Right lobe of liver (tissue), 6 donors: ENCODE measurements at regions not wholly inside any gene's neighbourhood (a gene's known extent, or its start where the extent isn't known, plus 50 kb on each side); places are given as distances from the start of the nearest gene placed in this dataset.

Experiments
- ATAC-seq, 4 donors: fragments of 200-7000 bp; cut with Tn5 transposase; one replicate each; pipeline ENCODE4 v1.9.1; 2020; ENCODE audit warnings: mild to moderate bottlenecking in 4 of 4, moderate library complexity in 4 of 4
- DNase-seq, 3 donors: peaks; one replicate each; pipeline ENCODE4 v3.0.0-alpha.2; 2020
- H3K27ac ChIP-seq, 3 donors: fragments of 200-600 bp; one replicate each; pipeline ENCODE4 v1.8.0; 2022
- H3K27me3 ChIP-seq, 2 donors: fragments of 200-600 bp; one replicate each; pipeline ENCODE4 v1.8.0; 2022
- H3K36me3 ChIP-seq, 4 donors: fragments of 200-600 bp; sonication (generic) in 1 of 4; one replicate each; pipeline versions ENCODE4 v1.5.1 to v1.8.0; 2017 to 2022; ENCODE audit warnings: control low read depth in 1 of 4
- H3K4me1 ChIP-seq, 4 donors: fragments of 200-600 bp; sonication (generic) in 1 of 4; one replicate each; pipeline versions ENCODE4 v1.5.1 to v1.8.0; 2017 to 2022; ENCODE audit warnings: control low read depth in 1 of 4
- H3K4me3 ChIP-seq, 3 donors: fragments of 200-600 bp; one replicate each; pipeline ENCODE4 v1.8.0; 2022
- H3K9me3 ChIP-seq, 4 donors: fragments of 200-600 bp; sonication (generic) in 1 of 4; one replicate each; pipeline versions ENCODE4 v1.5.1 to v1.8.0; 2017 to 2022; ENCODE audit warnings: control low read depth in 1 of 4
- POLR2A ChIP-seq: fragments of 450-650 bp; IDR thresholded peaks from one replicate; pipeline ENCODE4 v1.6.1; 2017; ENCODE audit warnings: antibody characterized with exemption, mild to moderate bottlenecking
- WGBS: methylation state at CpG from one replicate; pipeline ENCODE4 v1.1.6; 2018; ENCODE audit warnings: low coverage, low lambda C conversion rate; ENCODE audit not compliant: insufficient coverage; ENCODE audit errors: missing lambda C conversion rate; 5-methylcytosine and 5-hydroxymethylcytosine counted together
- intact Hi-C, 2 donors: fragments of 100-400 bp; cut with DNase I; formaldehyde crosslinking; loops; one replicate each; pipeline versions ENCODE4 v1.11.2 to v1.14.1; 2022
- small RNA-seq, 2 experiments: library from RNA; depleted of rRNA; stranded (forward); fragments of <200 nt; gene quantifications; one replicate each; pipeline ENCODE3, GENCODE V24; 2016
- TF ChIP-seq, protein P1 (sequence below), 4 donors: fragments of 200-600 bp in 3 of 4; fragments of 450-650 bp in 1 of 4; IDR thresholded peaks; one replicate each; pipeline versions ENCODE4 v1.5.1 to v1.8.0; 2016 to 2022; ENCODE audit warnings: antibody characterized with exemption in 4 of 4, mild to moderate bottlenecking in 2 of 4
- donor health status: DM: no; HTN: yes; CAD: no.
- donor health status: DM: no; HTN: no; CAD: no.
- donor health status: DM: no; HTN: no; CAD: no.
- donor health status: DM: no; HTN: yes; CAD: no.
- donor health status: DM: no; HTN: yes; CAD: no.

DNA sequence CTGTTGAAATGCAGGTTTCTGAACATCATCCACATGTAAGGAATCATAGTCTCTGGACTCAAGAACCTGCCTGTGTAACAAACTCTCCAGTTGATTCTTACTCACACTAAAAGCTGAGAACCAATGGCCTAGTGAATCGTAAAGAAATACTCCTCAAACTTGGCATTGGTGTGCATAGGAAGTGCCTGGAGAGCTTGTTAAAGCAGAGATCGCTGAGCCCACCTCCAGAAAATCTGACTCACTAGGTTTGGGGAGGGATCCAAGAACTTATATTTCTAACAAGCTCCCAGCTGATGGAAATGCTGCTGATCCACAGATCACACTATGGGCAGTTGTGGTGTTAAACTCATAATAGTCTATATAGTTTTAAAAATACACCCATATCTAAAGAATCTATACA is 55.8 kb upstream of the LMCD1 start:
- DNase-seq (no peak), ATAC-seq (no peak)
- intact Hi-C loops: no loop called here
- Histone ChIP-seq H3K9me3 (peaks cover 0 to 3% (median 0%) of the 10 kb centered on the region in 4 donors), H3K27ac (no peak overlapping the region), H3K4me3 (no peak overlapping the region), H3K27me3 (no peaks in the 10 kb centered on the region), H3K36me3 (no peaks in the 10 kb centered on the region), H3K4me1 (peaks cover 0 to 19% (median 8%) of the 10 kb centered on the region in 4 donors)
- WGBS: 72% methylated on average over 2 of the region's 2 CpGs
- TF ChIP-seq, protein P1, sequence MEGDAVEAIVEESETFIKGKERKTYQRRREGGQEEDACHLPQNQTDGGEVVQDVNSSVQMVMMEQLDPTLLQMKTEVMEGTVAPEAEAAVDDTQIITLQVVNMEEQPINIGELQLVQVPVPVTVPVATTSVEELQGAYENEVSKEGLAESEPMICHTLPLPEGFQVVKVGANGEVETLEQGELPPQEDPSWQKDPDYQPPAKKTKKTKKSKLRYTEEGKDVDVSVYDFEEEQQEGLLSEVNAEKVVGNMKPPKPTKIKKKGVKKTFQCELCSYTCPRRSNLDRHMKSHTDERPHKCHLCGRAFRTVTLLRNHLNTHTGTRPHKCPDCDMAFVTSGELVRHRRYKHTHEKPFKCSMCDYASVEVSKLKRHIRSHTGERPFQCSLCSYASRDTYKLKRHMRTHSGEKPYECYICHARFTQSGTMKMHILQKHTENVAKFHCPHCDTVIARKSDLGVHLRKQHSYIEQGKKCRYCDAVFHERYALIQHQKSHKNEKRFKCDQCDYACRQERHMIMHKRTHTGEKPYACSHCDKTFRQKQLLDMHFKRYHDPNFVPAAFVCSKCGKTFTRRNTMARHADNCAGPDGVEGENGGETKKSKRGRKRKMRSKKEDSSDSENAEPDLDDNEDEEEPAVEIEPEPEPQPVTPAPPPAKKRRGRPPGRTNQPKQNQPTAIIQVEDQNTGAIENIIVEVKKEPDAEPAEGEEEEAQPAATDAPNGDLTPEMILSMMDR (IDR thresholded peaks at IDR 0.05): no peak
- no peak for TF ChIP-seq POLR2A

DNA sequence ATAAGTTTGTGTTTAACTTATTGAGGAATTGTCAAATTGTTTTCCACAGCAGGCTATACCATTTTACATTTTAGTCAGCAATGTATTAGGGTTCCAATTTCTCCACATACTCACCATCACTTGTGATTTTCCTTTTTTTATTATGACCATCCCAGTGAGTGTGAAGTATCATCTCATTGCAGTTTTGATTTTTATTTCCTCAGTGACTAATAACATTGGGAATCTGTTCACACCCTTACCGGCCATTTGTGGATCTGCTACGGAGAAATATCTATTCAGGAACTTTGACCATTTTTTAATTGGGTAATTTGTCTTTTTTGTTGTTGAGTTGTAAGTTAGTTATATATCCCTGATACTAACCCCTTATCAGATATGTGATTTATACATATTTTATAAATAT is 54.8 kb upstream of the LMCD1 start:
- no peak for DNase-seq
- H3K9me3 ChIP-seq: peaks cover 0 to 3% (median 0%) of the 10 kb centered on the region in 4 donors
- peaks cover 0 to 19% (median 8%) of the 10 kb centered on the region in 4 donors for H3K4me1 ChIP-seq
- TF ChIP-seq, protein P1 (IDR thresholded peaks at IDR 0.05): no peak
- no peak for TF ChIP-seq POLR2A
- intact Hi-C loops: no loop called here
- 95% methylated on average over 2 of the region's 2 CpGs for WGBS
- H3K27me3 ChIP-seq: no peaks in the 10 kb centered on the region
- no peaks in the 10 kb centered on the region for H3K36me3 ChIP-seq
- no peak overlapping the region for H3K4me3 ChIP-seq
- no peak for ATAC-seq
- no peak overlapping the region for H3K27ac ChIP-seq

DNA sequence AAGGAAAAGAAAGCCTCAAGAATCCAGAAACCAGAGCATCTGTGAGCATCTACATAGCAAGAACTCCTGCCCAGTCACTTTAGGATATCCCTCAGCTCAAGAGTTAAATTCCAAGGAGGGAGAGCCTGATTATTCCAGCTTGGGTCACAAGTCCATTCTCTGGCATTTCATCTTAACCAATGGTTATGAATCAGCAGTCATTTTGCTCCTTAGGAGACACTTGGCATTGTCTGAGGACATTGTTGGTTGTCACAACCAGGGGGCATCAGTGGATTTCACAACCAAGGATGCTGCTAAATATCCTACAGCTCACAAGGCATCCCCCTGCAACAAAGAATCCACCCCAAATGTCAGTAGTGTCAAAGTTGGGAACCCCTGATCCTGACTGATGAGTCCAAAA is 51.0 kb upstream of the LMCD1 start:
- H3K27me3 ChIP-seq: no peaks in the 10 kb centered on the region
- no peak overlapping the region for H3K27ac ChIP-seq
- ATAC-seq (no peak), DNase-seq (no peak)
- H3K36me3 ChIP-seq: no peaks in the 10 kb centered on the region
- peaks cover 0 to 3% (median 0%) of the 10 kb centered on the region in 4 donors for H3K9me3 ChIP-seq
- intact Hi-C loops: no loop called here
- no peak overlapping the region for H3K4me3 ChIP-seq
- H3K4me1 ChIP-seq: no peaks in the 10 kb centered on the region
- no peak for TF ChIP-seq POLR2A
- TF ChIP-seq, protein P1 (IDR thresholded peaks at IDR 0.05): no peak

DNA sequence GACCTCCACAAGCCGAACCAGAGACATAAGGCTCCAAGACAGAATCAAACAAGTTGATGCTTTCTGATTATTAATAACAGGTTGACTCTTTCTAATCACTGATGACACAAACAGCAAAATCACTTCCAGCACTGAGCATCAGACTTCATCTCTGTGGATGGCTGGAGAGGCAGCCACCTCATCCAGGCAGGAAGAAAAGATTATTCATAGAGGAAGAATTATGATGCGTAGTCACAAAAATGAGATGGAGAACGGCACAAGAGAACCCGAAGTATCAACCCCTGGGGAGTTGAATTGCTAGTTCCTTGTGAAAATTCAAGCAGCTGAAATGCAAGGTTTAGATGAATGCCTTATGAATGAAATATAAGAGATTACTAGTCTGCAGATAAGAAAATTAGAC is 49.9 kb upstream of the LMCD1 start:
- intact Hi-C loops: no loop called here
- WGBS: 69% methylated on average over 4 of the region's 4 CpGs
- ATAC-seq (no peak), DNase-seq (no peak)
- no peaks in the 10 kb centered on the region for H3K27me3 ChIP-seq
- no peak for TF ChIP-seq POLR2A
- TF ChIP-seq, protein P1 (IDR thresholded peaks at IDR 0.05): no peak
- no peaks in the 10 kb centered on the region for H3K4me1 ChIP-seq
- H3K36me3 ChIP-seq: no peaks in the 10 kb centered on the region
- H3K4me3 ChIP-seq: no peak overlapping the region
- H3K9me3 ChIP-seq: no peaks in the 10 kb centered on the region
- no peak overlapping the region for H3K27ac ChIP-seq

Small RNA genes in the stretch of these regions (small RNA-seq; reads per million reads assigned to genes)
- gene RNU4ATAC17P: 0 reads per million in 2 experiments
